ENCODE measurements at regions not wholly inside any gene's neighbourhood (a gene's known extent, or its start where the extent isn't known, plus 50 kb on each side); places are given as distances from the start of the nearest gene placed in this dataset.

DNA sequence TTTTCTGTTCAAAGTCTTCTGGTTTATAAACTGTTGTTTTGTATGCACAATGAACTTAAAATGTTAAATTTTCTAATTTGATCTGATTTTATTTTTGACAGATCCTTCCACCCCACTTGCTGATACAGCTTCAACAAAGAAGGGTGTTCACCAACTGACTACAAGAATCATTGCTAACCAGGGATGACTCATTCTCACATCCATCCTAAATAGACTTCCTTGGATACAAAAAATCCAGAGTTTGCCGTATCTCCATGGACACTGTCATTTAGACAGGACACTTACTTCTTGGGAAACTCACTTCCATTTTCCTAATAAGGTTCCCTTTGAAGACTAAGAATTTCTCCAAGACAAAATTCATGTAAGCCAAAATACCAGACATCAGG, 111.6 kb upstream of the NWD2 start:
- no peak for TF ChIP-seq POLR2A (IDR thresholded peaks at IDR 0.05)
- TF ChIP-seq, protein P1, sequence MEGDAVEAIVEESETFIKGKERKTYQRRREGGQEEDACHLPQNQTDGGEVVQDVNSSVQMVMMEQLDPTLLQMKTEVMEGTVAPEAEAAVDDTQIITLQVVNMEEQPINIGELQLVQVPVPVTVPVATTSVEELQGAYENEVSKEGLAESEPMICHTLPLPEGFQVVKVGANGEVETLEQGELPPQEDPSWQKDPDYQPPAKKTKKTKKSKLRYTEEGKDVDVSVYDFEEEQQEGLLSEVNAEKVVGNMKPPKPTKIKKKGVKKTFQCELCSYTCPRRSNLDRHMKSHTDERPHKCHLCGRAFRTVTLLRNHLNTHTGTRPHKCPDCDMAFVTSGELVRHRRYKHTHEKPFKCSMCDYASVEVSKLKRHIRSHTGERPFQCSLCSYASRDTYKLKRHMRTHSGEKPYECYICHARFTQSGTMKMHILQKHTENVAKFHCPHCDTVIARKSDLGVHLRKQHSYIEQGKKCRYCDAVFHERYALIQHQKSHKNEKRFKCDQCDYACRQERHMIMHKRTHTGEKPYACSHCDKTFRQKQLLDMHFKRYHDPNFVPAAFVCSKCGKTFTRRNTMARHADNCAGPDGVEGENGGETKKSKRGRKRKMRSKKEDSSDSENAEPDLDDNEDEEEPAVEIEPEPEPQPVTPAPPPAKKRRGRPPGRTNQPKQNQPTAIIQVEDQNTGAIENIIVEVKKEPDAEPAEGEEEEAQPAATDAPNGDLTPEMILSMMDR (IDR thresholded peaks at IDR 0.05), result no peak
- no peak for TF ChIP-seq POLR2AphosphoS5 (IDR thresholded peaks at IDR 0.05)
- no peak for TF ChIP-seq EP300 (IDR thresholded peaks at IDR 0.05)

All from stomach (tissue), 4 donors.